ENCODE measurements at regions not wholly inside any gene's neighbourhood (a gene's known extent, or its start where the extent isn't known, plus 50 kb on each side); places are given as distances from the start of the nearest gene placed in this dataset.

- no peak overlapping the region for H3K27ac ChIP-seq
- no peak for TF ChIP-seq CTCF (IDR thresholded peaks at IDR 0.05; ENCODE audit: low read depth, low read length, missing control alignments)
Measured at GRCh38 chr1:4052657-4053056, 152.6 kb upstream of the C1orf174 start.

GRCh38 chr1:4053160-4053748 lies 153.2 kb upstream of the C1orf174 start:
- DNase-seq: no peak
- TF ChIP-seq CTCF (IDR thresholded peaks at IDR 0.05; ENCODE audit: low read depth, low read length, missing control alignments): no peak
- no peaks in the 10 kb centered on the region for H3K27me3 ChIP-seq (replicated peaks)
- no peak overlapping the region for H3K27ac ChIP-seq
- no peaks in the 10 kb centered on the region for H3K36me3 ChIP-seq (replicated peaks)
- in situ Hi-C loops (cut with HindIII; ENCODE audit: low pct_ligation_motif_present, low sequenced_read_pairs): no loop called here
- no peak overlapping the region for H3K4me3 ChIP-seq (ENCODE audit: low read depth, low read length)

More at GRCh38 chr1:4052657-4053056, 152.6 kb upstream of the C1orf174 start:
- Histone ChIP-seq H3K36me3 (replicated peaks) (no peaks in the 10 kb centered on the region), H3K4me3 (ENCODE audit: low read depth, low read length) (no peak overlapping the region), H3K27me3 (replicated peaks) (no peaks in the 10 kb centered on the region)
- DNase-seq: no peak
- in situ Hi-C loops (cut with HindIII; ENCODE audit: low pct_ligation_motif_present, low sequenced_read_pairs): no loop called here

GRCh38 chr1:4053774-4054173 lies 153.7 kb upstream of the C1orf174 start:
- TF ChIP-seq CTCF (IDR thresholded peaks at IDR 0.05; ENCODE audit: low read depth, low read length, missing control alignments): no peak
- in situ Hi-C loops (cut with HindIII; ENCODE audit: low pct_ligation_motif_present, low sequenced_read_pairs): no loop called here

GRCh38 chr1:4055294-4055967 lies 155.4 kb upstream of the C1orf174 start:
- in situ Hi-C loops (cut with HindIII; ENCODE audit: low pct_ligation_motif_present, low sequenced_read_pairs): no loop called here
- Histone ChIP-seq H3K27ac (no peak overlapping the region), H3K27me3 (replicated peaks) (no peaks in the 10 kb centered on the region), H3K36me3 (replicated peaks) (no peaks in the 10 kb centered on the region), H3K4me3 (ENCODE audit: low read depth, low read length) (no peak overlapping the region)
- no peak for DNase-seq
- no peak for TF ChIP-seq CTCF (IDR thresholded peaks at IDR 0.05; ENCODE audit: low read depth, low read length, missing control alignments)

More at GRCh38 chr1:4053774-4054173, 153.7 kb upstream of the C1orf174 start:
- Histone ChIP-seq H3K36me3 (replicated peaks) (no peaks in the 10 kb centered on the region), H3K4me3 (ENCODE audit: low read depth, low read length) (no peak overlapping the region), H3K27ac (no peak overlapping the region), H3K27me3 (replicated peaks) (no peaks in the 10 kb centered on the region)
- no peak for DNase-seq

GRCh38 chr1:4056422-4056821 lies 156.3 kb upstream of the C1orf174 start:
- no peak overlapping the region for H3K4me3 ChIP-seq (ENCODE audit: low read depth, low read length)
- in situ Hi-C loops (cut with HindIII; ENCODE audit: low pct_ligation_motif_present, low sequenced_read_pairs): no loop called here
- no peaks in the 10 kb centered on the region for H3K36me3 ChIP-seq (replicated peaks)
- TF ChIP-seq CTCF (IDR thresholded peaks at IDR 0.05; ENCODE audit: low read depth, low read length, missing control alignments): no peak
- DNase-seq: no peak
- no peak overlapping the region for H3K27ac ChIP-seq
- H3K27me3 ChIP-seq (replicated peaks): no peaks in the 10 kb centered on the region

Measured in brain microvascular endothelial cell (primary cell).